GM20000 (cell line): ENCODE measurements at regions not wholly inside any gene's neighbourhood (a gene's known extent, or its start where the extent isn't known, plus 50 kb on each side); places are given as distances from the start of the nearest gene placed in this dataset.

Experiments used
- DNase-seq: peaks from one replicate; pipeline ENCODE4 v3.0.0; 2012; ENCODE audit warnings: low spot score
- CTCF ChIP-seq: IDR thresholded peaks from 2 replicates; pipeline ENCODE4 v1.5.1; 2012; ENCODE audit warnings: mild to moderate bottlenecking, control low read depth; ENCODE audit errors: extremely low read depth, missing control alignments

GRCh38 chr13:24605923-24606372 is 74.3 kb upstream of the ATP12A start:
- TF ChIP-seq CTCF: no peak
- no peak for DNase-seq

- DNase-seq: no peak
- TF ChIP-seq CTCF: no peak
Observed at GRCh38 chr13:24606486-24607170, 73.6 kb upstream of the ATP12A start.

- no peak for TF ChIP-seq CTCF
- DNase-seq: no peak
Observed at GRCh38 chr13:24610956-24611355, 69.3 kb upstream of the ATP12A start.

GRCh38 chr13:24612726-24613125 is 67.5 kb upstream of the ATP12A start:
- DNase-seq: no peak
- TF ChIP-seq CTCF: no peak

GRCh38 chr13:24613128-24613527 is 67.1 kb upstream of the ATP12A start:
- TF ChIP-seq CTCF: no peak
- DNase-seq: no peak

- no peak for DNase-seq
- no peak for TF ChIP-seq CTCF
Observed at GRCh38 chr13:24613755-24614154, 66.5 kb upstream of the ATP12A start.

- no peak for TF ChIP-seq CTCF
- no peak for DNase-seq
Observed at GRCh38 chr13:24614306-24615080, 65.7 kb upstream of the ATP12A start.
